NCI-H82 treated with DMSO at 0.1 percent for 48 hours (cell line): ENCODE measurements at regions not wholly inside any gene's neighbourhood (a gene's known extent, or its start where the extent isn't known, plus 50 kb on each side); places are given as distances from the start of the nearest gene placed in this dataset.
"Not testable (repeated sequence)": the region's sequence is repeated elsewhere in the genome, so short reads cannot be mapped to it uniquely, and the experiment has no call there.

ENCODE experiments used
- DNase-seq: peaks from one replicate; lab custom pipeline; 2025; ENCODE audit not compliant: unreplicated experiment; lab: John Stamatoyannopoulos, UW

- DNase-seq = no peak
Measured at GRCh38 chr9:135307300-135307699, 172.3 kb upstream of the PPP1R26 start.

- DNase-seq = not testable (repeated sequence)
Measured at GRCh38 chr9:135307919-135308318, 171.7 kb upstream of the PPP1R26 start.

- DNase-seq = no peak
Measured at GRCh38 chr9:135308821-135309762, 170.5 kb upstream of the PPP1R26 start.

- no peak for DNase-seq
Measured at GRCh38 chr9:135309763-135310125, 169.8 kb upstream of the PPP1R26 start.

GRCh38 chr9:135310134-135310533 is 169.4 kb upstream of the PPP1R26 start:
- DNase-seq = no peak

GRCh38 chr9:135315572-135315971 is 164.0 kb upstream of the PPP1R26 start:
- DNase-seq = no peak

GRCh38 chr9:135320331-135320730 is 159.3 kb upstream of the PPP1R26 start:
- DNase-seq = no peak

GRCh38 chr9:135320943-135321342 is 158.6 kb upstream of the PPP1R26 start:
- DNase-seq = no peak

- no peak for DNase-seq
Measured at GRCh38 chr9:135321580-135321979, 158.0 kb upstream of the PPP1R26 start.

GRCh38 chr9:135324329-135324728 is 155.3 kb upstream of the PPP1R26 start:
- DNase-seq = no peak

GRCh38 chr9:135326141-135326540 is 153.4 kb upstream of the PPP1R26 start:
- DNase-seq = no peak

GRCh38 chr9:135326633-135327152 is 152.9 kb upstream of the PPP1R26 start:
- no peak for DNase-seq

- DNase-seq = no peak
Measured at GRCh38 chr9:135328485-135329417, 150.8 kb upstream of the PPP1R26 start.

GRCh38 chr9:135329571-135330306 is 149.8 kb upstream of the PPP1R26 start:
- no peak for DNase-seq

- DNase-seq = no peak
Measured at GRCh38 chr9:135330307-135330631, 149.3 kb upstream of the PPP1R26 start.

GRCh38 chr9:135330685-135331590 is 148.6 kb upstream of the PPP1R26 start:
- DNase-seq = no peak

GRCh38 chr9:135332516-135332915 is 147.1 kb upstream of the PPP1R26 start:
- DNase-seq = no peak

GRCh38 chr9:135332979-135333748 is 146.4 kb upstream of the PPP1R26 start:
- DNase-seq = no peak

GRCh38 chr9:135334953-135335460 is 144.6 kb upstream of the PPP1R26 start:
- DNase-seq = no peak
